KOPT-K1 (cell line): ENCODE measurements at regions not wholly inside any gene's neighbourhood (a gene's known extent, or its start where the extent isn't known, plus 50 kb on each side); places are given as distances from the start of the nearest gene placed in this dataset.
"Not testable (repeated sequence)": the region's sequence is repeated elsewhere in the genome, so short reads cannot be mapped to it uniquely, and the experiment has no call there.

Experiments used
- H3K27ac ChIP-seq: fragments of 200-600 bp; sonication (generic); 2 replicates; pipeline ENCODE4 v1.5.1; 2016; ENCODE audit warnings: antibody characterized with exemption, mild to moderate bottlenecking, low read depth, low read length; ENCODE audit not compliant: poor library complexity, severe bottlenecking
- H3K36me3 ChIP-seq: fragments of 200-600 bp; sonication (generic); 2 replicates; pipeline ENCODE4 v1.5.1; 2017; ENCODE audit warnings: antibody characterized with exemption, mild to moderate bottlenecking, low read length, moderate library complexity; ENCODE audit not compliant: insufficient read depth
- H3K9me3 ChIP-seq: fragments of 200-600 bp; sonication (generic); 2 replicates; pipeline ENCODE4 v1.5.1; 2017; ENCODE audit warnings: antibody characterized with exemption, low read length, mild to moderate bottlenecking; ENCODE audit not compliant: insufficient read depth, poor library complexity, severe bottlenecking

DNA sequence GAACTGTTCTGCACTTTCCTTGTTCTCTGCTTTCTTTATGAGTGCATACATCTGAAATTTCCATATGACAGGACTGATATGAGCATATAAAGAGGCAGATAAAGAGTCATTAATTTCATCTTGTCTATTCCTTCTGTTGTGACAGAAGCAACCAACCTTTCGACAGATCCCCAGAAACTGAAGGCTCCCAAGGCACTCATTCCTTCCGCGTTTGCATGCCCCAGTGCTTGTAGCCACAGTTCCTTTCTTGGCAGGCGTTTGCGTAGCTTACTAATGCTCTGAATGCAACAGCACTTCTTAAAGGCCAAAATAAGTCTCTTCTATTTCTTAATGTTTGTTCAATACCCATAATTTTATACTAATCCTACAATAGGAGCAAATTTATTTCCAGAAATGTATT, 94.0 kb upstream of the TBL1X start:
- Histone ChIP-seq H3K9me3 (no peaks in the 10 kb centered on the region), H3K36me3 (no peaks in the 10 kb centered on the region), H3K27ac (no peak overlapping the region)

GRCh38 chrX:9372866-9373265, 92.0 kb upstream of the TBL1X start:
- no peaks in the 10 kb centered on the region for H3K36me3 ChIP-seq
- H3K9me3 ChIP-seq: no peaks in the 10 kb centered on the region
- H3K27ac ChIP-seq: no peak overlapping the region

GRCh38 chrX:9373789-9374188, 91.1 kb upstream of the TBL1X start:
- Histone ChIP-seq H3K27ac (no peak overlapping the region), H3K36me3 (no peaks in the 10 kb centered on the region), H3K9me3 (no peaks in the 10 kb centered on the region)

- Histone ChIP-seq H3K36me3 (no peaks in the 10 kb centered on the region), H3K27ac (no peak overlapping the region), H3K9me3 (no peaks in the 10 kb centered on the region)
Observed at GRCh38 chrX:9374555-9374954, 90.3 kb upstream of the TBL1X start.

DNA sequence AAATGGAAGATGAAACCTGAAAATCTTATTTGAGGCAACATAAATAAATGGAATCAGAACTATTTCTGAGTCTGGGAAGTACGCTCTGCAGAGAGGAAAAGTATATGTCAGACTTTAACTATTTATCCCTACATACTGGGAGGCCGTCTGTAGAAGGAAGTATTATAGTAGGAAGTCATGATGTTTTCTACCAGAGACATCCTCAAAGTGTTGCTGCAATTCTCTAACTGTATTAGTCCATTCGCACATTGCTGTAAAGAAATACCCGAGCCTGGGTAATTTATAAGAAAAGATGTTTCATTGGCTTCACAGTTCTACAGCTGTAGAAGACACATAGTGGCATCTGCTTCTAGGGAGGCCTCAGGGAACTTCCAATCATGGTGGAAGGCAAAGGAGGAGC, 88.7 kb upstream of the TBL1X start:
- H3K27ac ChIP-seq: no peak overlapping the region

GRCh38 chrX:9377216-9377615, 87.6 kb upstream of the TBL1X start:
- not testable (repeated sequence) for H3K36me3 ChIP-seq, H3K27ac ChIP-seq, H3K9me3 ChIP-seq

More for the DNA sequence above, 88.7 kb upstream of the TBL1X start:
- no peaks in the 10 kb centered on the region for H3K9me3 ChIP-seq
- H3K36me3 ChIP-seq: no peaks in the 10 kb centered on the region

DNA sequence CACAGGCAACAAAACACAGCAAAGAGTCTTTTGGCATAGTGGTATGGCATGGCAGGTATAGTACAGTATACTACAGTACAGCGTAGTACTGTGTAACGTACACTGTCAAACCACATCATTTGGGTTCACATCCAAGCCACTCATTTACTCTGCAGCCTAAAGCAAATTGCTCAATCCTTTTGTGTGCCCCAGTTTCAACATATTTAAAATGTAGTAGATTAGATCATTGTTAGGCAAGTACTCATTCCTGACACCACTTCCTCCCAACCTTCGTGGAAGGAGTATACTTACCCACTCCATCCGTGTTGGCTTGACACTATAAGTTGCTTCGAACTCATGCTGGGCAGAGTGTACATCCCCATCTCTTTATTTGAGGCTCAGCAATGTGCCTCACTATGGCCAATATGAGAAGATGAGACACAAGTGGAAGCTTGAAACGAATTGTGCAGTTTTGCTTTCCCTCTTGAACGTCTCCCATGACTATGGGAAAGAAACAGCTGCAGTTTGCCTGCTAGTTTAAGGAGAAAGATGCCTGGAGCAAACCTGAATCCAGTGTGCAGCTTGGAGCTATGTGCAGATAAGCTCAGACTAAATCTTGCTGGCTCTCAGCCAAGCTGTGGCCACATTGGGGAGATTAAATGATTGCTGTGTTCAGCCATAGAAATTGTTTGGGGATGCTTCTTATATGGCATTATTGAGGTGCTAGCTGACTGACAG, 85.7 kb upstream of the TBL1X start:
- Histone ChIP-seq H3K36me3 (no peaks in the 10 kb centered on the region), H3K27ac (no peak overlapping the region), H3K9me3 (no peaks in the 10 kb centered on the region)

- H3K27ac ChIP-seq: no peak overlapping the region
- no peaks in the 10 kb centered on the region for H3K36me3 ChIP-seq
- no peaks in the 10 kb centered on the region for H3K9me3 ChIP-seq
Observed at GRCh38 chrX:9379697-9380551, 84.9 kb upstream of the TBL1X start.

GRCh38 chrX:9383655-9384054, 81.2 kb upstream of the TBL1X start:
- Histone ChIP-seq H3K36me3 (no peaks in the 10 kb centered on the region), H3K9me3 (no peaks in the 10 kb centered on the region), H3K27ac (no peak overlapping the region)

GRCh38 chrX:9388450-9388849, 76.4 kb upstream of the TBL1X start:
- Histone ChIP-seq H3K9me3 (no peaks in the 10 kb centered on the region), H3K36me3 (no peaks in the 10 kb centered on the region), H3K27ac (no peak overlapping the region)

DNA sequence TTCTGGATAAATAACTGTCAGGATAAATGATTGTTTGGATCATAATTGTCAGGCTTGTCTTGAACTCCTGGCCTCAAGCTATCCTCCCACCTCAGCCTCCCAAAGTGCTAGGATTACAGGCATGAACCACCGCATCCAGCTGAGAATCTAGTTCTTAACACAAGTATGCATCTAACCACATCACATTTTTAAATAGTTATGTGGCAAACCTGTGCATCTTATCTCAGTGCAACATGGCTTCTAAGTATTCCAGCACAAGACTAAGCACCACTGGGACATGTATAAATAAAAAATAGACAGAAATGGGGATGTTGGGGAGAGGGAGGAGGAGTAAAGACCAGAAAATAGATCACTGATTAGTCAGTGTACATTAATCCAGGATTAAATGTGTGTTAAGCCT, 74.7 kb upstream of the TBL1X start:
- H3K36me3 ChIP-seq: no peaks in the 10 kb centered on the region
- no peak overlapping the region for H3K27ac ChIP-seq
- no peaks in the 10 kb centered on the region for H3K9me3 ChIP-seq

- Histone ChIP-seq H3K27ac (no peak overlapping the region), H3K9me3 (no peaks in the 10 kb centered on the region), H3K36me3 (no peaks in the 10 kb centered on the region)
Observed at GRCh38 chrX:9390693-9391368, 74.0 kb upstream of the TBL1X start.

GRCh38 chrX:9392445-9392844, 72.4 kb upstream of the TBL1X start:
- Histone ChIP-seq H3K36me3 (no peaks in the 10 kb centered on the region), H3K27ac (no peak overlapping the region), H3K9me3 (no peaks in the 10 kb centered on the region)

- Histone ChIP-seq H3K36me3 (no peaks in the 10 kb centered on the region), H3K9me3 (no peaks in the 10 kb centered on the region), H3K27ac (no peak overlapping the region)
Observed at GRCh38 chrX:9393571-9393970, 71.3 kb upstream of the TBL1X start.

- Histone ChIP-seq H3K27ac (no peak overlapping the region), H3K9me3 (no peaks in the 10 kb centered on the region), H3K36me3 (no peaks in the 10 kb centered on the region)
Observed at GRCh38 chrX:9394212-9394611, 70.6 kb upstream of the TBL1X start.
